IMR-90 (cell line): ENCODE measurements at regions not wholly inside any gene's neighbourhood (a gene's known extent, or its start where the extent isn't known, plus 50 kb on each side); places are given as distances from the start of the nearest gene placed in this dataset.

ENCODE experiments used
- ATAC-seq: fragments of 200-7000 bp; cut with Tn5 transposase; 2 replicates; pipeline ENCODE4 v1.9.1; 2020; ENCODE audit warnings: low read depth, mild to moderate bottlenecking, moderate library complexity
- BruUV-seq: library from RNA; stranded (reverse); fragments of 400-500 nt; replicated peaks from 2 replicates; lab custom pipeline; 2021; lab: Mats Ljungman, UMichigan
- CTCF ChIA-PET: fragments of 300-600 bp; formaldehyde crosslinking; extraction: SDS; loops from one replicate; lab custom pipeline; 2021; ENCODE audit warnings: antibody characterized with exemption; lab: Yijun Ruan, JAX
- POLR2A ChIA-PET: fragments of 300-600 bp; sonication (Branson Sonifier 250); formaldehyde crosslinking; loops from one replicate; lab custom pipeline; 2022; ENCODE audit warnings: antibody characterized with exemption; ENCODE audit not compliant: unreplicated experiment; lab: Charles Lee
- DNase-seq: peaks from one replicate; pipeline ENCODE4 v3.0.0; 2013
- H2AFZ ChIP-seq: replicated peaks from 2 replicates; pipeline ENCODE3; 2013; ENCODE audit warnings: low read length, mild to moderate bottlenecking; ENCODE audit not compliant: poor library complexity
- H2AK5ac ChIP-seq: 2 replicates; pipeline ENCODE4 v1.6.1; 2013; ENCODE audit warnings: low read depth, low read length, inconsistent platforms
- H2AK9ac ChIP-seq: replicated peaks from 2 replicates; pipeline ENCODE3; 2013; ENCODE audit warnings: mild to moderate bottlenecking, low read depth, low read length, moderate library complexity; ENCODE audit not compliant: poor library complexity
- H2BK120ac ChIP-seq: 2 replicates; pipeline ENCODE4 v1.6.1; 2013; ENCODE audit warnings: low read depth, low read length, inconsistent platforms
- H2BK15ac ChIP-seq: 3 replicates; pipeline ENCODE4 v1.6.1; 2013; ENCODE audit warnings: low read depth, low read length, inconsistent platforms
- H2BK20ac ChIP-seq: 2 replicates; pipeline ENCODE4 v1.6.1; 2013; ENCODE audit warnings: low read depth, mild to moderate bottlenecking, inconsistent platforms, low read length, moderate library complexity
- H2BK5ac ChIP-seq: 2 replicates; pipeline ENCODE4 v1.6.1; 2013; ENCODE audit warnings: mild to moderate bottlenecking, low read depth, low read length, inconsistent platforms; ENCODE audit not compliant: poor library complexity, severe bottlenecking
- H3K14ac ChIP-seq: replicated peaks from 2 replicates; pipeline ENCODE4 v1.6.1; 2013; ENCODE audit warnings: low read depth, low read length, inconsistent platforms
- H3K18ac ChIP-seq: 2 replicates; pipeline ENCODE4 v1.6.1; 2013; ENCODE audit warnings: low read depth, low read length, control low read depth
- H3K23ac ChIP-seq: 2 replicates; pipeline ENCODE4 v1.6.1; 2013; ENCODE audit warnings: low read depth, low read length, inconsistent platforms
- H3K27ac ChIP-seq: 2 replicates; pipeline ENCODE4 v1.5.1; 2013; ENCODE audit warnings: mild to moderate bottlenecking, control low read depth, low read length; ENCODE audit not compliant: insufficient read depth
- H3K27me3 ChIP-seq: 2 replicates; pipeline ENCODE4 v1.6.1; 2013; ENCODE audit warnings: low read length; ENCODE audit not compliant: control insufficient read depth, insufficient read depth
- H3K36me3 ChIP-seq: 2 replicates; pipeline ENCODE4 v1.6.1; 2013; ENCODE audit warnings: low read length, mixed read lengths; ENCODE audit not compliant: control insufficient read depth, insufficient read depth
- H3K4ac ChIP-seq: 2 replicates; pipeline ENCODE4 v1.6.1; 2013; ENCODE audit warnings: low read depth, low read length, inconsistent platforms
- H3K4me1 ChIP-seq: 2 replicates; pipeline ENCODE4 v1.6.1; 2013; ENCODE audit warnings: low read length, mixed read lengths; ENCODE audit not compliant: control insufficient read depth, insufficient read depth
- H3K4me2 ChIP-seq: 2 replicates; pipeline ENCODE4 v1.6.1; 2013; ENCODE audit warnings: low read depth, mild to moderate bottlenecking, control low read depth, low read length, moderate library complexity
- H3K4me3 ChIP-seq: 2 replicates; pipeline ENCODE4 v1.5.1; 2013; ENCODE audit warnings: low read depth, mild to moderate bottlenecking, control low read depth, low read length, moderate library complexity; ENCODE audit not compliant: insufficient read depth
- H3K56ac ChIP-seq: 2 replicates; pipeline ENCODE4 v1.6.1; 2013; ENCODE audit warnings: low read length, inconsistent platforms; ENCODE audit not compliant: insufficient read depth; ENCODE audit errors: extremely low read depth
- H3K79me1 ChIP-seq, 2 experiments: 2 replicates each; pipeline ENCODE4 v1.6.1; 2013; ENCODE audit warnings: low read length in 2 of 2, inconsistent platforms in 1 of 2, low read depth in 1 of 2
- H3K9ac ChIP-seq: 2 replicates; pipeline ENCODE4 v1.6.1; 2013; ENCODE audit warnings: low read depth, low read length, control low read depth
- H3K9me1 ChIP-seq: 2 replicates; pipeline ENCODE4 v1.6.1; 2013; ENCODE audit warnings: low read length, inconsistent platforms; ENCODE audit not compliant: insufficient read depth
- H3K9me3 ChIP-seq: 2 replicates; pipeline ENCODE4 v1.6.1; 2013; ENCODE audit warnings: low read length; ENCODE audit not compliant: control insufficient read depth, insufficient read depth
- H4K20me1 ChIP-seq: 2 replicates; pipeline ENCODE4 v1.6.1; 2013; ENCODE audit warnings: low read length, inconsistent platforms; ENCODE audit not compliant: insufficient read depth
- H4K5ac ChIP-seq: 2 replicates; pipeline ENCODE4 v1.6.1; 2013; ENCODE audit warnings: mild to moderate bottlenecking, low read depth, low read length, control low read depth
- H4K8ac ChIP-seq, 2 experiments: 2 replicates each; pipeline ENCODE4 v1.6.1; 2013; ENCODE audit warnings: low read depth in 2 of 2, low read length in 2 of 2, control low read depth in 1 of 2, inconsistent platforms in 1 of 2
- H4K91ac ChIP-seq: 2 replicates; pipeline ENCODE4 v1.6.1; 2013; ENCODE audit warnings: low read depth, low read length, inconsistent platforms; ENCODE audit not compliant: insufficient read depth
- BHLHE40 ChIP-seq: fragments of 150-350 bp; IDR thresholded peaks from 2 replicates; pipeline ENCODE4 v1.6.1; 2016; ENCODE audit warnings: mild to moderate bottlenecking, low read depth, low read length
- CEBPB ChIP-seq: IDR thresholded peaks from 2 replicates; pipeline ENCODE4 v1.6.1; 2012; ENCODE audit warnings: low read depth, low read length, improper control_type of control experiment
- CHD1 ChIP-seq: IDR thresholded peaks from 2 replicates; pipeline ENCODE4 v1.6.1; 2012; ENCODE audit warnings: low read depth, low read length, improper control_type of control experiment
- ELK1 ChIP-seq: fragments of 150-350 bp; IDR thresholded peaks from 2 replicates; pipeline ENCODE4 v1.6.1; 2016; ENCODE audit warnings: low read depth, mild to moderate bottlenecking, low read length, moderate library complexity, borderline replicate concordance
- FOS ChIP-seq: fragments of 150-350 bp; IDR thresholded peaks from 2 replicates; pipeline ENCODE4 v1.6.1; 2016; ENCODE audit warnings: low read depth, low read length
- MAFK ChIP-seq: IDR thresholded peaks from 2 replicates; pipeline ENCODE4 v1.6.1; 2012; ENCODE audit warnings: low read depth, low read length, improper control_type of control experiment
- MAZ ChIP-seq: IDR thresholded peaks from 2 replicates; pipeline ENCODE4 v1.6.1; 2012; ENCODE audit warnings: low read depth, mild to moderate bottlenecking, low read length, improper control_type of control experiment, moderate library complexity, borderline replicate concordance
- MXI1 ChIP-seq: IDR thresholded peaks from 2 replicates; pipeline ENCODE4 v1.6.1; 2012; ENCODE audit warnings: low read depth, mild to moderate bottlenecking, low read length, moderate library complexity, borderline replicate concordance
- NFE2L2 ChIP-seq: fragments of 150-350 bp; IDR thresholded peaks from 2 replicates; pipeline ENCODE4 v1.6.1; 2016; ENCODE audit warnings: low read depth, mild to moderate bottlenecking, low read length
- POLR2A ChIP-seq: IDR thresholded peaks from 2 replicates; pipeline ENCODE4 v1.6.1; 2012; ENCODE audit warnings: mild to moderate bottlenecking, low read depth, low read length
- RAD21 ChIP-seq: IDR thresholded peaks from 2 replicates; pipeline ENCODE4 v1.6.1; 2012; ENCODE audit warnings: low read length, improper control_type of control experiment
- RCOR1 ChIP-seq: IDR thresholded peaks from 2 replicates; pipeline ENCODE4 v1.6.1; 2012; ENCODE audit warnings: mild to moderate bottlenecking, low read length, improper control_type of control experiment; ENCODE audit not compliant: insufficient replicate concordance
- RFX5 ChIP-seq: IDR thresholded peaks from 2 replicates; pipeline ENCODE4 v1.8.0; 2012; ENCODE audit warnings: low read depth, mild to moderate bottlenecking, low read length, moderate library complexity
- SMC3 ChIP-seq: fragments of 150-350 bp; IDR thresholded peaks from 2 replicates; pipeline ENCODE4 v1.6.1; 2016; ENCODE audit warnings: low read depth, mild to moderate bottlenecking, antibody characterized with exemption, low read length, moderate library complexity
- USF2 ChIP-seq: fragments of 150-350 bp; IDR thresholded peaks from 2 replicates; pipeline ENCODE4 v1.6.1; 2017; ENCODE audit warnings: mild to moderate bottlenecking, antibody characterized with exemption, low read length, low read depth
- WGBS, 2 experiments: methylation state at CpG; one replicate each; pipeline versions ENCODE4 v1.1.5 to v1.1.7; 2013; ENCODE audit warnings: missing lambda C conversion rate in 2 of 2; ENCODE audit not compliant: insufficient read length in 1 of 2; ENCODE audit errors: extremely low coverage in 2 of 2; 5-methylcytosine and 5-hydroxymethylcytosine counted together
- dilution Hi-C: fragments of 300-500 bp; cut with HindIII; formaldehyde crosslinking; loops from one replicate; pipeline ENCODE4 v1.14.3; 2018; ENCODE audit warnings: low sequenced_read_pairs; ENCODE audit not compliant: unreplicated experiment
- in situ Hi-C: fragments of 300-500 bp; cut with MboI; formaldehyde crosslinking; loops from 3 replicates; pipeline ENCODE4 v1.14.3; 2019; ENCODE audit warnings: low sequenced_read_pairs, inconsistent platforms, mixed read lengths
- intact Hi-C: fragments of 100-400 bp; cut with micrococcal nuclease; formaldehyde crosslinking; loops from 2 replicates; pipeline ENCODE4 v1.10.0; 2022
- TF ChIP-seq, protein P1 (sequence below): conservative IDR thresholded peaks from 2 replicates; pipeline ENCODE4 v1.5.1; 2012; ENCODE audit warnings: mild to moderate bottlenecking, low read depth, low read length, improper control_type of control experiment

GRCh38 chr15:62658498-62658897, 384.0 kb upstream of the TPM1 start:
- Histone ChIP-seq H4K5ac (no peak overlapping the region), H2BK5ac (no peak overlapping the region), H2BK120ac (no peak overlapping the region), H2AFZ (no peak overlapping the region), H4K91ac (no peak overlapping the region), H3K4me1 (no peaks in the 10 kb centered on the region), H3K36me3 (peaks cover 18% of the 10 kb centered on the region), H3K23ac (no peak overlapping the region), H3K4me2 (no peak overlapping the region), H2AK5ac (no peak overlapping the region), H3K56ac (no peak overlapping the region), H3K4ac (no peak overlapping the region), H3K4me3 (no peak overlapping the region), H3K9ac (no peak overlapping the region), H4K8ac (no peak overlapping the region), H4K20me1 (no peaks in the 10 kb centered on the region), H3K27me3 (no peaks in the 10 kb centered on the region), H3K27ac (no peak overlapping the region), H3K9me1 (no peaks in the 10 kb centered on the region), H3K9me3 (no peaks in the 10 kb centered on the region), H3K79me1 (no peaks in the 10 kb centered on the region), H3K18ac (no peak overlapping the region), H2BK20ac (no peak overlapping the region), H3K14ac (no peak overlapping the region), H2AK9ac (no peak overlapping the region), H2BK15ac (no peak overlapping the region)
- in situ Hi-C loops (no loop called here), dilution Hi-C loops (no loop called here), intact Hi-C loops (no loop called here)
- BruUV-seq = no TSS peak
- CTCF ChIA-PET = interaction anchor here (0.6 kb wide), 1 partner anchor 16 kb away, joined by 5 read pairs; no protein-coding TSS in a partner anchor
- no peak for ATAC-seq
- POLR2A ChIA-PET = no interaction called here
- no peak for DNase-seq
- WGBS, 2 experiments = 100% methylated on average over 5 of the region's 11 CpGs; no CpG with 5 or more reads in 1 of the 2 experiments
- no peak for TF ChIP-seq MAZ
- TF ChIP-seq CEBPB = no peak
- no peak for TF ChIP-seq RAD21
- no peak for TF ChIP-seq SMC3
- TF ChIP-seq, protein P1, sequence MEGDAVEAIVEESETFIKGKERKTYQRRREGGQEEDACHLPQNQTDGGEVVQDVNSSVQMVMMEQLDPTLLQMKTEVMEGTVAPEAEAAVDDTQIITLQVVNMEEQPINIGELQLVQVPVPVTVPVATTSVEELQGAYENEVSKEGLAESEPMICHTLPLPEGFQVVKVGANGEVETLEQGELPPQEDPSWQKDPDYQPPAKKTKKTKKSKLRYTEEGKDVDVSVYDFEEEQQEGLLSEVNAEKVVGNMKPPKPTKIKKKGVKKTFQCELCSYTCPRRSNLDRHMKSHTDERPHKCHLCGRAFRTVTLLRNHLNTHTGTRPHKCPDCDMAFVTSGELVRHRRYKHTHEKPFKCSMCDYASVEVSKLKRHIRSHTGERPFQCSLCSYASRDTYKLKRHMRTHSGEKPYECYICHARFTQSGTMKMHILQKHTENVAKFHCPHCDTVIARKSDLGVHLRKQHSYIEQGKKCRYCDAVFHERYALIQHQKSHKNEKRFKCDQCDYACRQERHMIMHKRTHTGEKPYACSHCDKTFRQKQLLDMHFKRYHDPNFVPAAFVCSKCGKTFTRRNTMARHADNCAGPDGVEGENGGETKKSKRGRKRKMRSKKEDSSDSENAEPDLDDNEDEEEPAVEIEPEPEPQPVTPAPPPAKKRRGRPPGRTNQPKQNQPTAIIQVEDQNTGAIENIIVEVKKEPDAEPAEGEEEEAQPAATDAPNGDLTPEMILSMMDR = no peak
- no peak for TF ChIP-seq POLR2A
- TF ChIP-seq FOS = no peak
- TF ChIP-seq MAFK = no peak
- TF ChIP-seq ELK1 = no peak
- no peak for TF ChIP-seq BHLHE40
- no peak for TF ChIP-seq USF2
- TF ChIP-seq NFE2L2 = no peak
- TF ChIP-seq CHD1 = no peak
- no peak for TF ChIP-seq MXI1
- no peak for TF ChIP-seq RCOR1
- TF ChIP-seq RFX5 = no peak
